GM12878 (cell line): ENCODE measurements at regions not wholly inside any gene's neighbourhood (a gene's known extent, or its start where the extent isn't known, plus 50 kb on each side); places are given as distances from the start of the nearest gene placed in this dataset.

ENCODE experiments used
- ATAC-seq: fragments of 200-7000 bp; cut with Tn5 transposase; 3 replicates; pipeline ENCODE4 v1.9.1; 2020; ENCODE audit warnings: mild to moderate bottlenecking, moderate library complexity
- BruUV-seq: library from RNA; stranded (reverse); fragments of 400-500 nt; replicated peaks from 2 replicates; lab custom pipeline; 2021; lab: Mats Ljungman, UMichigan
- CTCF ChIA-PET: fragments of 300-600 bp; sonication (Branson Sonifier 250); formaldehyde crosslinking; extraction: SDS; loops from one replicate; lab custom pipeline; 2021; ENCODE audit warnings: inconsistent platforms; lab: Yijun Ruan, JAX
- POLR2A ChIA-PET: fragments of 350-600 bp; formaldehyde crosslinking; extraction: SDS; loops from one replicate; lab custom pipeline; 2021; ENCODE audit warnings: inconsistent platforms; lab: Charles Lee
- RAD21 ChIA-PET: fragments of 300-600 bp; sonication (Branson Sonifier 250); formaldehyde crosslinking; loops from one replicate; lab custom pipeline; 2023; ENCODE audit warnings: antibody characterized with exemption; ENCODE audit not compliant: unreplicated experiment; lab: Charles Lee
- SMC1A ChIA-PET: fragments of 300-600 bp; sonication (Branson Sonifier 250); formaldehyde crosslinking; loops from one replicate; lab custom pipeline; 2023; ENCODE audit not compliant: unreplicated experiment, uncharacterized antibody; lab: Charles Lee
- DNase-seq: peaks from one replicate; pipeline ENCODE4 v3.0.0-alpha.2; 2011; ENCODE audit warnings: low read depth, low spot score
- FAIRE-seq: peaks from 3 replicates; lab custom pipeline; 2011; peaks lifted over from hg19 to GRCh38; lab: Jason Lieb, UNC
- H2AFZ ChIP-seq: 2 replicates; pipeline ENCODE4 v1.6.0; 2011; ENCODE audit warnings: low read depth, low read length, control low read depth; ENCODE audit not compliant: control insufficient read depth
- H3K27ac ChIP-seq: 2 replicates; pipeline ENCODE4 v1.5.1; 2011; ENCODE audit warnings: control low read depth; ENCODE audit not compliant: control insufficient read depth, insufficient read depth
- H3K27me3 ChIP-seq, 2 experiments: replicated peaks in 1 of 2; 2 replicates each; pipeline versions ENCODE4 v1.6.0 to v1.6.1; 2011; ENCODE audit warnings: low read length in 1 of 2; ENCODE audit not compliant: control insufficient read depth in 2 of 2, insufficient read depth in 2 of 2
- H3K36me3 ChIP-seq, 2 experiments: 2 replicates each; pipeline ENCODE4 v1.5.1; 2011; ENCODE audit warnings: low read length in 1 of 2; ENCODE audit not compliant: control insufficient read depth in 2 of 2, insufficient read depth in 2 of 2
- H3K4me1 ChIP-seq: 2 replicates; pipeline ENCODE4 v1.6.1; 2011; ENCODE audit warnings: mild to moderate bottlenecking, low read length, moderate library complexity, mixed read lengths; ENCODE audit not compliant: control insufficient read depth, insufficient read depth
- H3K4me2 ChIP-seq: 2 replicates; pipeline ENCODE4 v1.6.0; 2011; ENCODE audit warnings: control low read depth; ENCODE audit not compliant: control insufficient read depth, insufficient read depth
- H3K4me3 ChIP-seq: fragments of 200-600 bp; sonication (generic); 2 replicates; pipeline ENCODE4 v1.5.1; 2016
- H3K79me2 ChIP-seq: 2 replicates; pipeline ENCODE4 v1.6.0; 2011; ENCODE audit warnings: low read length; ENCODE audit not compliant: control insufficient read depth, insufficient read depth
- H3K9ac ChIP-seq: 2 replicates; pipeline ENCODE4 v1.8.0; 2011; ENCODE audit warnings: low read length, control low read depth, mixed read lengths; ENCODE audit not compliant: control insufficient read depth, insufficient read depth
- H3K9me3 ChIP-seq: replicated peaks from 3 replicates; pipeline ENCODE4 v1.5.1; 2011; ENCODE audit warnings: mild to moderate bottlenecking, low read length; ENCODE audit not compliant: control insufficient read depth, insufficient read depth
- H4K20me1 ChIP-seq: 2 replicates; pipeline ENCODE4 v1.6.0; 2011; ENCODE audit not compliant: control insufficient read depth, insufficient read depth
- BCL11A ChIP-seq: IDR thresholded peaks from 2 replicates; pipeline ENCODE4 v1.6.1; 2011; ENCODE audit warnings: low read depth, low read length
- ESRRA ChIP-seq: IDR thresholded peaks from 2 replicates; pipeline ENCODE4 v1.6.1; 2012; ENCODE audit warnings: mild to moderate bottlenecking, low read length, improper control_type of control experiment
- IKZF1 ChIP-seq: fragments of 450-650 bp; conservative IDR thresholded peaks from 2 replicates; pipeline ENCODE4 v1.6.1; 2017; ENCODE audit warnings: antibody characterized with exemption, mild to moderate bottlenecking
- MEF2A ChIP-seq: IDR thresholded peaks from 2 replicates; pipeline ENCODE4 v1.6.1; 2011; ENCODE audit warnings: low read depth, mild to moderate bottlenecking, low read length, moderate library complexity; ENCODE audit not compliant: insufficient read depth
- NFYB ChIP-seq: IDR thresholded peaks from 2 replicates; pipeline ENCODE4 v1.6.1; 2011; ENCODE audit warnings: low read depth, mild to moderate bottlenecking, low read length, improper control_type of control experiment, moderate library complexity; ENCODE audit not compliant: insufficient read depth
- NR2C2 ChIP-seq: IDR thresholded peaks from 2 replicates; pipeline ENCODE4 v1.6.1; 2011; ENCODE audit warnings: borderline replicate concordance, low read depth; ENCODE audit not compliant: control insufficient read depth, insufficient read length
- POLR2AphosphoS2 ChIP-seq: IDR thresholded peaks from 2 replicates; pipeline ENCODE4 v1.6.1; 2011; ENCODE audit warnings: low read depth, mild to moderate bottlenecking, low read length, improper control_type of control experiment, moderate library complexity
- POLR2AphosphoS5 ChIP-seq: IDR thresholded peaks from 2 replicates; pipeline ENCODE4 v1.6.1; 2011; ENCODE audit warnings: mild to moderate bottlenecking, low read length, inconsistent platforms
- TCF3 ChIP-seq: IDR thresholded peaks from 2 replicates; pipeline ENCODE4 v1.6.1; 2012; ENCODE audit warnings: low read depth, mild to moderate bottlenecking, low read length, borderline replicate concordance; ENCODE audit not compliant: insufficient read depth
- WGBS: methylation state at CpG from one replicate; pipeline ENCODE4 v1.1.6; 2016; ENCODE audit warnings: low lambda C conversion rate; ENCODE audit not compliant: insufficient replicate concordance, insufficient coverage; ENCODE audit errors: missing lambda C conversion rate; 5-methylcytosine and 5-hydroxymethylcytosine counted together
- in situ Hi-C: fragments of 300-500 bp; cut with MboI; formaldehyde crosslinking; loops from 9 replicates; pipeline ENCODE4 v1.14.3; 2018; ENCODE audit warnings: mixed read lengths
- intact Hi-C: fragments of 100-400 bp; cut with micrococcal nuclease; formaldehyde crosslinking; loops from one replicate; pipeline ENCODE4 v1.14.2; 2022; ENCODE audit not compliant: unreplicated experiment
- TF ChIP-seq, protein P1 (sequence below): IDR thresholded peaks from 2 replicates; pipeline ENCODE4 v1.6.1; 2012; ENCODE audit warnings: low read depth, low read length, improper control_type of control experiment
- TF ChIP-seq, protein P2 (sequence below): fragments of 450-650 bp; IDR thresholded peaks from 2 replicates; pipeline ENCODE4 v1.6.1; 2014; ENCODE audit warnings: mild to moderate bottlenecking
- TF ChIP-seq, protein P3 (sequence below): fragments of 450-650 bp; IDR thresholded peaks from 2 replicates; pipeline ENCODE4 v1.6.1; 2018; ENCODE audit warnings: mild to moderate bottlenecking, low read depth, moderate library complexity; ENCODE audit not compliant: partially characterized antibody

DNA sequence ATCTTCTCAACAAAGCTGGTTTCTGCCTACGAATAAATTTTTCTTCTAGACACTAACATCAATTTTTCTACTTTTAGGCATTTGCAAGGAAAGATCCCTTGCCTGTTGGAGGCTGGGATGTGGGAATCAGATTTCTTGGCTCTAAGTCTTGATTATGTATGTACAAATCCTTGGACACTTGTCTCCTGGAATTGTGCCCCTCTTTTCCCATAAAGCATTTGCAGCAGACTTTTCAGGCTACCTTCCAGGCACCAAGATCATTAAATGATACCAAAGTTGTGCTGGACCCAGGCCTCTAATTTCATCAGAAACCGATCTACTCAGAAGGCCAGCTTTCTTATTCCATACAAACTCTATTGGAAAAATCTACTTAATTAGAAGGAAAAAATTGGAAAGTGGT lies 339.5 kb upstream of the DIPK2B start:
- CTCF ChIA-PET = no interaction called here
- no peak for FAIRE-seq
- TF ChIP-seq, protein P1, sequence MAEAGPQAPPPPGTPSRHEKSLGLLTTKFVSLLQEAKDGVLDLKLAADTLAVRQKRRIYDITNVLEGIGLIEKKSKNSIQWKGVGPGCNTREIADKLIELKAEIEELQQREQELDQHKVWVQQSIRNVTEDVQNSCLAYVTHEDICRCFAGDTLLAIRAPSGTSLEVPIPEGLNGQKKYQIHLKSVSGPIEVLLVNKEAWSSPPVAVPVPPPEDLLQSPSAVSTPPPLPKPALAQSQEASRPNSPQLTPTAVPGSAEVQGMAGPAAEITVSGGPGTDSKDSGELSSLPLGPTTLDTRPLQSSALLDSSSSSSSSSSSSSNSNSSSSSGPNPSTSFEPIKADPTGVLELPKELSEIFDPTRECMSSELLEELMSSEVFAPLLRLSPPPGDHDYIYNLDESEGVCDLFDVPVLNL = no peak
- TF ChIP-seq BCL11A (no peak), NFYB (no peak), ESRRA (no peak), MEF2A (no peak), POLR2AphosphoS5 (no peak), NR2C2 (no peak), TCF3 (no peak), POLR2AphosphoS2 (no peak), IKZF1 (no peak)
- TF ChIP-seq, protein P2, sequence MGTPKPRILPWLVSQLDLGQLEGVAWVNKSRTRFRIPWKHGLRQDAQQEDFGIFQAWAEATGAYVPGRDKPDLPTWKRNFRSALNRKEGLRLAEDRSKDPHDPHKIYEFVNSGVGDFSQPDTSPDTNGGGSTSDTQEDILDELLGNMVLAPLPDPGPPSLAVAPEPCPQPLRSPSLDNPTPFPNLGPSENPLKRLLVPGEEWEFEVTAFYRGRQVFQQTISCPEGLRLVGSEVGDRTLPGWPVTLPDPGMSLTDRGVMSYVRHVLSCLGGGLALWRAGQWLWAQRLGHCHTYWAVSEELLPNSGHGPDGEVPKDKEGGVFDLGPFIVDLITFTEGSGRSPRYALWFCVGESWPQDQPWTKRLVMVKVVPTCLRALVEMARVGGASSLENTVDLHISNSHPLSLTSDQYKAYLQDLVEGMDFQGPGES = no peak
- TF ChIP-seq, protein P3, sequence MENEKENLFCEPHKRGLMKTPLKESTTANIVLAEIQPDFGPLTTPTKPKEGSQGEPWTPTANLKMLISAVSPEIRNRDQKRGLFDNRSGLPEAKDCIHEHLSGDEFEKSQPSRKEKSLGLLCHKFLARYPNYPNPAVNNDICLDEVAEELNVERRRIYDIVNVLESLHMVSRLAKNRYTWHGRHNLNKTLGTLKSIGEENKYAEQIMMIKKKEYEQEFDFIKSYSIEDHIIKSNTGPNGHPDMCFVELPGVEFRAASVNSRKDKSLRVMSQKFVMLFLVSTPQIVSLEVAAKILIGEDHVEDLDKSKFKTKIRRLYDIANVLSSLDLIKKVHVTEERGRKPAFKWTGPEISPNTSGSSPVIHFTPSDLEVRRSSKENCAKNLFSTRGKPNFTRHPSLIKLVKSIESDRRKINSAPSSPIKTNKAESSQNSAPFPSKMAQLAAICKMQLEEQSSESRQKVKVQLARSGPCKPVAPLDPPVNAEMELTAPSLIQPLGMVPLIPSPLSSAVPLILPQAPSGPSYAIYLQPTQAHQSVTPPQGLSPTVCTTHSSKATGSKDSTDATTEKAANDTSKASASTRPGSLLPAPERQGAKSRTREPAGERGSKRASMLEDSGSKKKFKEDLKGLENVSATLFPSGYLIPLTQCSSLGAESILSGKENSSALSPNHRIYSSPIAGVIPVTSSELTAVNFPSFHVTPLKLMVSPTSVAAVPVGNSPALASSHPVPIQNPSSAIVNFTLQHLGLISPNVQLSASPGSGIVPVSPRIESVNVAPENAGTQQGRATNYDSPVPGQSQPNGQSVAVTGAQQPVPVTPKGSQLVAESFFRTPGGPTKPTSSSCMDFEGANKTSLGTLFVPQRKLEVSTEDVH = no peak
- SMC1A ChIA-PET = interaction anchor here (0.8 to 1.1 kb wide), 2 partner anchors 9 to 15 kb away, joined by 4 read pairs; no protein-coding TSS in a partner anchor
- Histone ChIP-seq H3K4me2 (no peak overlapping the region), H4K20me1 (no peaks in the 10 kb centered on the region), H3K9ac (no peak overlapping the region), H3K36me3 (no peaks in the 10 kb centered on the region), H3K9me3 (no peaks in the 10 kb centered on the region), H3K4me1 (no peaks in the 10 kb centered on the region), H3K27ac (no peak overlapping the region), H2AFZ (no peak overlapping the region), H3K79me2 (no peaks in the 10 kb centered on the region), H3K4me3 (no peak overlapping the region), H3K27me3 (no peaks in the 10 kb centered on the region)
- intact Hi-C loops = no loop called here
- no peak for ATAC-seq
- no TSS peak for BruUV-seq
- POLR2A ChIA-PET = no interaction called here
- RAD21 ChIA-PET = no interaction called here
- DNase-seq = no peak
- 9% methylated on average over 2 of the region's 2 CpGs for WGBS
- in situ Hi-C loops = no loop called here
